GM20000 (cell line): ENCODE measurements at regions not wholly inside any gene's neighbourhood (a gene's known extent, or its start where the extent isn't known, plus 50 kb on each side); places are given as distances from the start of the nearest gene placed in this dataset.

ENCODE experiments used
- DNase-seq: peaks from one replicate; pipeline ENCODE4 v3.0.0; 2012; ENCODE audit warnings: low spot score
- CTCF ChIP-seq: IDR thresholded peaks from 2 replicates; pipeline ENCODE4 v1.5.1; 2012; ENCODE audit warnings: mild to moderate bottlenecking, control low read depth; ENCODE audit errors: extremely low read depth, missing control alignments

GRCh38 chr2:65504814-65505697 is 72.7 kb upstream of the SPRED2 start:
- TF ChIP-seq CTCF: no peak
- DNase-seq: no peak

DNA sequence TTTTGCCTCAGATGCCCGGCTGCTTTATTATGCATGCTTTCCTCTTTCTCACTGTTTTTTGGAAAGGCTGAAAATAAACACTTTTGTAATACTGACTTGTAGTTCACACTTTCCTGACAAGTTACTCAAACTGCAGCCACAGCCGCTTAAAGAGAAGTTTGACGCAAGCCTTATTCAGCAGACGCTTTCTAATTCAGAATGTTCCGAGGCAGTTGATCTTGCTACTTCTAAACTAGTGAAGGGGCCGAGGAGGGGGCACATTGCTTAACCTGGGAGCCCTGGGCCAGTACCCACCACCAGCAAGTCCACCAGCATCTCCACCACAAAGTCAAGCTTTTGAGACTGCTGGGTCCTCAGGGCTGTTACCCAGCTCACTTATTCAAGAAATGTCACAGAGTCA is 71.8 kb upstream of the SPRED2 start:
- DNase-seq: no peak
- TF ChIP-seq CTCF: no peak

GRCh38 chr2:65503746-65504145 is 71.3 kb upstream of the SPRED2 start:
- DNase-seq: no peak
- TF ChIP-seq CTCF: no peak

- TF ChIP-seq CTCF: no peak
Measured at GRCh38 chr2:65501836-65502235, 69.4 kb upstream of the SPRED2 start.

DNA sequence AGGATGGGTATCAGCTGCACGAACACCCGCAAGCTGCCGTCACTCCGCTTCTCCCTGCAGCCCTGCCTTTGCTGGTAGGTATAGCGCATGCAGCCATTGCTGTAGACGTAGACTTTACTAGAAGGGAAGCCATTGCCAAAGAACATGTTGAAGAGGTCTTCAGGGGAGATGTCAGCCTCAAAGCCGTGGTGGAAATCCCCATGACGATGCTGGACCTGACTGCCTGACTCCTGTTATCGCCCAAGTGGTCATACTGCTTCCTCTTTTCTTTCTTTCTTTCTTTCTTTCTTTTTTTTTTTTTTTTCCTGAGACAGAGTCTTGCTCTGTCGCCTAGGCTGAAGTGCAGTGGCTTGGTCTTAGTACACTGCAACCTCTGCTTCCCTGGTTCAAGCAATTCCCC is 68.7 kb upstream of the SPRED2 start:
- TF ChIP-seq CTCF: no peak
- peak; percentile 30 for DNase-seq

More at GRCh38 chr2:65501836-65502235, 69.4 kb upstream of the SPRED2 start:
- no peak for DNase-seq

- no peak for TF ChIP-seq CTCF
- no peak for DNase-seq
Measured at GRCh38 chr2:65500310-65501040, 68.1 kb upstream of the SPRED2 start.

GRCh38 chr2:65499216-65499615 is 66.8 kb upstream of the SPRED2 start:
- no peak for TF ChIP-seq CTCF
- DNase-seq: no peak
